Rectal smooth muscle tissue (tissue), 1 donor: ENCODE measurements at regions not wholly inside any gene's neighbourhood (a gene's known extent, or its start where the extent isn't known, plus 50 kb on each side); places are given as distances from the start of the nearest gene placed in this dataset.

ENCODE experiments used
- H3K27ac ChIP-seq: one replicate; pipeline ENCODE4 v1.7.0; 2013; ENCODE audit warnings: low read depth, low read length, inconsistent platforms
- H3K27me3 ChIP-seq: one replicate; pipeline ENCODE4 v1.7.0; 2013; ENCODE audit warnings: low read length; ENCODE audit not compliant: control insufficient read depth, insufficient read depth
- H3K36me3 ChIP-seq: one replicate; pipeline ENCODE4 v1.7.0; 2013; ENCODE audit warnings: low read length; ENCODE audit not compliant: control insufficient read depth, insufficient read depth
- H3K4me1 ChIP-seq: one replicate; pipeline ENCODE4 v1.7.0; 2013; ENCODE audit warnings: low read length; ENCODE audit not compliant: control insufficient read depth, insufficient read depth
- H3K4me3 ChIP-seq: one replicate; pipeline ENCODE4 v1.7.0; 2013; ENCODE audit warnings: low read length
- H3K9ac ChIP-seq: one replicate; pipeline ENCODE4 v1.7.0; 2013; ENCODE audit warnings: low read length

DNA sequence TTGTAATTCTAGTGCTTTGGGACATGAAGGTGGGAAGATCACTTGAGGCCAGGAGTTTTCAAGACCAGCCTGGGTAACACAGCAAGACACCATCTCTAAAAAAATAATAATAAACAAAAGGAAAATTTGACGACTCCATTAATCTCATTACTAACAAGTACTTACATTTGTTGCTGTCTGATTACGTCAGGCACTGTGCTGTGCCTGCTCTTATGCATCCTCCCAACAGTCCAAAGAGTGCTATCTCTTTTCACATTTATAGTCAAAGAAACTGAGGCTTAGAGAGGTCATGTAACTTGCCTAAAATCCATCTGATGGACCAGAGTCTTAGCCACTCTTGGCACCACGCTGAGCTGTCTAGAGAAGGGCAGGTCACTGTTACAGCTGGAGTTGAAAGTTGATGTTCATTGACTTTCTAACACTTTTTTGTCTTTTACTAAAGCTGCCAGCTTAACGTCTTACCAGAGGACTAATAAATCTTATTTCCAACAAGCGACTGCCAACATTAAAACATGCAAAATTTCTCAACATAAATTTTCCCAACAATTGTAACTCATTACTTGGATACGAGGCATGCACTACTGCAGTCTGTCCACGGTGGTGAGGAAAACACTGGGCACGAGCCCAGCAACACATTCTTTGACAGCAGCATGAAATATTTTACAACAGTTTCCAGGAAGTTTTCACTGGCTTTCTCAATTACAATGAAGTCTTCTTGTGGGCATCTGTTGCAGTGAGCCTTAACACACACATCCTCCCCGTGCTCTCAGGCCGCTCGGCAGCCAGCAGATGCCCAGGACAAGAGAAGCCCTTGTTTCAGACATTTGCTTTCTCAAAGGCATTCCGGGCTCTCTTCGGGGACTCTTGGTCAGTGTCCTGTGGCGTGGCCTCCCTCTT, 262.9 kb upstream of the PROX1 start:
- Histone ChIP-seq H3K36me3 (no peaks in the 10 kb centered on the region), H3K27ac (no peak overlapping the region), H3K4me3 (no peak overlapping the region), H3K27me3 (no peaks in the 10 kb centered on the region), H3K4me1 (peaks cover 3% of the 10 kb centered on the region), H3K9ac (no peak overlapping the region)

DNA sequence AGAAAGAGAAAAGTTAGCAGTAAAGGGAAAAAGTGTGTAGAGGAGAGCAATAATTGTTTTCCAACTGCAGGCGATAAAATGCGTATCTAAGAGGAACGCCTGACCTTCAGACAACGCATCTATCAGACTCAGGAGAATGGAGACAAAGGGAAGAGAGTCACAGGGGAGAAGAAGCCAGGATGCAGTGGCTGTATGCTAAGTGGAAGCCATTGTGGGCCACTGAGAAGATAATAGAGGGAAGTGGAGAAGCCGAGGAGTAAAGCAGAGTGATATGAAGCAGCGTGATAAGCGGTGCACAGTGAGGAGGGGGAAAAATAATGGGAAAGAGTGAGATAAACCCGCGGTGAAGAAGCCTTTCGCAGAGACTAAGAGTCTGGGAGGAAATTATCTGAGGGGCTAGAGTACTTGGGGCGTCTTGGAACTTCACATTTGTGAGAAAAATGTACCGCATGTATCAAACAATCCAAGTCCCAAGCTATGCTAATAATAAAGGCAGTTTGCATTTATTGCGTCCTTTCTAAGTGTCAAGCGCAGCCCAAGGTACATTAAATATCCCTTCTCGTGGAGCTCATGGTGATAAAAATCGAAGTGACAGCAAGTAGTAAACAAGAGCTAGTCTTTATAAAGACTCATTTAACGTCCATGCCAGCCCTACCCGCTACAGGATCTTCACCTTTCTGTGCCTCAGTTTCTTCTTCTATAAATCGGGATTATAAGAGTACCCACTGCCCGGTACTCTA, 259.8 kb upstream of the PROX1 start:
- no peak overlapping the region for H3K27ac ChIP-seq
- no peaks in the 10 kb centered on the region for H3K27me3 ChIP-seq
- H3K4me3 ChIP-seq, result no peak overlapping the region
- no peaks in the 10 kb centered on the region for H3K36me3 ChIP-seq
- peaks cover 3% of the 10 kb centered on the region for H3K4me1 ChIP-seq
- no peak overlapping the region for H3K9ac ChIP-seq

DNA sequence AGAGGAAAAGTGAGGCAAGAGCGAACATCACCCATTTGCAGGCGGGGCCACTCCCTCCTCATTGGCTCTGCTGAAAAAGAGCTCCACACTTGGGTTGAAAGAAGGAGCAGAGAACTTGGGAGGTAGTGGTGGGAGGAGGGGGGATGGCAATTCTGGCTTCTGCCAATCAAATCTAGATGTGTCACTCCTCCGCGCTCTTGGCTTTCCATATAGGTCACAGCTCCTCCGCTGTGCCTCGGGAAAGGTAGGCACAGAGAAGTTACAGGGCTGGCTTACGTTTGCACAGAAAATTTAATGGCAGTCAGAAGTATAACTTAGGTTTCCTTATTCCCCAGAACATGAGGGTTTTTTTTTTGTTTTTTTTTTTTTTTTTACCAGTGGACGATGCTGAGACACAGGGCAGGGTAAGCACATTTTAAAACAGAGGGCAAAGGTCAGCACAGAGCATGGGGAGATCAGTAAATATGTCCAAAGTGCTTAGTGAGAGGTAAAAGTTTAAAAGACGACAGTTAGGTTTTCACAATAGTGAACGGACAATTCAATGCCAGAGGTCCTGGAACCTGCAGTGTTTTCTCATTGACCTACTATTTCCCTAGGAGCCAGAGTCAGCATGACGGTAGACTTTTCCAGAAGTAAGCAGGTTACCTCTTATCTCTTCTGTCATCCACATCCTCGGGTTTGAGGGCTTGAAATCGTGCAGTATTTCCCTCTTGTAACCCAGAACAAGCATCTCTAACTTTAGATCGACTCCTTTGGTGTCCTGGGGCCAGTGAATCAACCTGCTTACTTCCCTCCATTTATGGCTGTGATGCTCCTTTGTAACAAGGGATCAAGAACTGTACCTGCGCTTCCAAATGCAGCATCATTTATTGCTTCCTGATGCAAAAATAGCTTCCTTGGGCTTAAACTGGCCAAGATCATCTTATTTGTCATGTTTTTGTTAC, 258.9 kb upstream of the PROX1 start:
- Histone ChIP-seq H3K27ac (no peak overlapping the region), H3K36me3 (no peaks in the 10 kb centered on the region), H3K4me1 (peaks cover 3% of the 10 kb centered on the region), H3K4me3 (no peak overlapping the region), H3K27me3 (no peaks in the 10 kb centered on the region), H3K9ac (no peak overlapping the region)

DNA sequence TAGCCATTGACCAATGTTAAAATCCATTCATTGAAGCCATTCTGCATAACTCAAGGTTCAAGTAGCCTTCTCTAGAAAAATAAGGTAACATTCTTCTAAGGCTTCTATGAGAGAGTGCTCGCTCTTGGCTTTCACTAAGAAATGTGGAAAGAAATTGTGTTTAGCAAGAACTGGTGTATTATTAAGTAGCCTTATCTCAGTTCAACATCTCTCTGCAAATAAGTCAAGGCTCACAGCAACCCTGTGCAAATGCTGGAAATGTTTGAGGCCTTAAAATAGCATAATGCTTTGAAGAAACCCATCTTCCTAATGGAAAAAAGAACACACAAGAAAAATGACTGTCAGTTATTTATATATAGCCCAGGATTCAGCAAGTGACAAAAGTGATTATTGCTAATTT, 254.1 kb upstream of the PROX1 start:
- H3K36me3 ChIP-seq, result no peaks in the 10 kb centered on the region

DNA sequence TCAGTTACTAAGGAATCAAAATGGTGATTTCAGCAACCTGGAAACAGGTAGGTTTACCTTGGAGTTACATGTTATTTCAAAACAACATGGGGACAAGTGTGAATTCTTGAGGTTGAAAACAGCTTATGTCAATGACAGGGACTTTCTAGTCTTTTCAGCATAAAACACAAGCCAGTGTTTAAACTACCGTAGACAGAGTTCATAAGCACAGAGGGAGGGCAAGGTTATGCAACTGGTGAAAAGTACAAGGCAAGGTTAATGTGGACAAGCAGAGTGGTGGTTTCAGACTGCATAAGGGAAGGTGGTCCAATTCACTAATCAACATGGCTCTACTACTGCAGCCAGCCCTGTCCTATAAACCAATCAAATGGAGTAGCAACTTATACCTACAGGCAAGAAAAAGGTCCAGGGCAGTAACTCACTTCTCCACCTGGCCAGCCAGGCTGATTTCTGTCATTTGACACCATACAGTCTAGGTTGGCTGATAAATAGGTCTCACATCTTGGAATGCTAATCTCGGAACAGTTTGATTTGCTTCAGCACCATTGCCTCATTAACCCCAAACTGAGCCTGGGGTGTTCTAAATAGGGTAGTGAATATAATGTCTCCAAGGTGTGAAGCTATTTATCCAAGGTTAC, 250.3 kb upstream of the PROX1 start:
- Histone ChIP-seq H3K4me3 (no peak overlapping the region), H3K27me3 (no peaks in the 10 kb centered on the region), H3K9ac (no peak overlapping the region), H3K4me1 (no peaks in the 10 kb centered on the region), H3K27ac (no peak overlapping the region), H3K36me3 (no peaks in the 10 kb centered on the region)

More for the DNA sequence above, 254.1 kb upstream of the PROX1 start:
- H3K9ac ChIP-seq, result no peak overlapping the region
- no peaks in the 10 kb centered on the region for H3K4me1 ChIP-seq
- H3K27ac ChIP-seq, result no peak overlapping the region
- no peak overlapping the region for H3K4me3 ChIP-seq
- H3K27me3 ChIP-seq, result no peaks in the 10 kb centered on the region

DNA sequence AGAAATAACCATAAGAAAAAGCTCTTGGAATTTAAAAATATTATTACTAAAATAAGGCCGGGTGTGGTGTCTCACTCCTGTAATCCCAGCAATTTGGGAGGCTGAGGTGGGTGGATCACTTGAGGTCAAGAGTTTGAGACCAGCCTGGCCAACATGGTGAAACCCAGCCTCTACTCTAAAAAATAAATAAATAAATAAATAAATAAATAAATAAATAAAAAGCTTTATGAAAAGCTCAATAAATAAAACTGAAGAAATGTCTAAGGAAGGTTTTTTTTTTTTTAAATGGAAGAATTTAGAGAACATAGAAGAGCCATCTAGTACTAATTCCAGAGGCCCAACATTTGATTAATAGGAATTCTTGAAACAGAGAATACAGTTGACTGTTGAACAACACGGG, 249.1 kb upstream of the PROX1 start:
- no peak overlapping the region for H3K27ac ChIP-seq
- no peak overlapping the region for H3K9ac ChIP-seq
- H3K4me3 ChIP-seq, result no peak overlapping the region
- no peaks in the 10 kb centered on the region for H3K27me3 ChIP-seq
- H3K4me1 ChIP-seq, result no peaks in the 10 kb centered on the region
- H3K36me3 ChIP-seq, result no peaks in the 10 kb centered on the region

DNA sequence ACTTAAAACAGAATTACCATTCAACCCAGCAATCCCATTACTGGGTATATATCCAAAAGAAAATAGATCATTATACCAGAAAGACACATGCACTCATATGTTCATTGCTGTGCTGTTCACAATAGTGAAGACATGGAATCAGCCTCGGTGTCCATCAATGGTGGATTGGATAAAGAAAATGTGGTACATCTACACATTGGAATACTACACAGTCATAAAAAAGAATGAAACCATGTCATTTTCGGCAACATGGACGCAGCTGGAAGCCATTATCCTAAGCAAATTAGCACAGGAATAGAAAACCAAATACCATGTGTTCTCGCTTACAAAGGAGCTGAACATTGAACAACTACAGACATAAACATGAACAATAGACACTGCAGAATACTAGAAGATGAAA, 244.8 kb upstream of the PROX1 start:
- H3K27ac ChIP-seq, result no peak overlapping the region
- no peak overlapping the region for H3K9ac ChIP-seq
- H3K36me3 ChIP-seq, result no peaks in the 10 kb centered on the region
- H3K4me3 ChIP-seq, result no peak overlapping the region
- H3K27me3 ChIP-seq, result no peaks in the 10 kb centered on the region
- no peaks in the 10 kb centered on the region for H3K4me1 ChIP-seq

DNA sequence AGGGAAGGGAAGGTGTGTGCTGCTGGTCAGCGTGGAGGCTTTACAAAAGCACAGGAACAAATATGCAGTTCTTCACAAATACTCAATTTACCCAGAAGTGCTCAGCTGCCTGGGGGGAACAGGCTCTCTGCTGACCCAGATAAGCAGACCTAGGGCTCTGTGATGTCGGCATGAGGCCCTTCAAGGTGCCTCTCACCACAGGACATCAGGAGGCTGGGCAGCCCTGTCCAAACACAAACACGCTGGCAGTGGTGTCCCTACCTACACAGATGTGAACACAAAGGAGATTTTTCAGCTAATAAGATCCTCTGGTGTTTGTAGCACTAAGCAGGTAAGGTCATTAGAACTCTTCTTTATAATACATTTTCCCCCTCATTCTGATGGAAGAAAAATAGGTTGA, 243.0 kb upstream of the PROX1 start:
- Histone ChIP-seq H3K9ac (no peak overlapping the region), H3K4me1 (no peaks in the 10 kb centered on the region), H3K27ac (no peak overlapping the region), H3K36me3 (no peaks in the 10 kb centered on the region), H3K27me3 (no peaks in the 10 kb centered on the region), H3K4me3 (no peak overlapping the region)

DNA sequence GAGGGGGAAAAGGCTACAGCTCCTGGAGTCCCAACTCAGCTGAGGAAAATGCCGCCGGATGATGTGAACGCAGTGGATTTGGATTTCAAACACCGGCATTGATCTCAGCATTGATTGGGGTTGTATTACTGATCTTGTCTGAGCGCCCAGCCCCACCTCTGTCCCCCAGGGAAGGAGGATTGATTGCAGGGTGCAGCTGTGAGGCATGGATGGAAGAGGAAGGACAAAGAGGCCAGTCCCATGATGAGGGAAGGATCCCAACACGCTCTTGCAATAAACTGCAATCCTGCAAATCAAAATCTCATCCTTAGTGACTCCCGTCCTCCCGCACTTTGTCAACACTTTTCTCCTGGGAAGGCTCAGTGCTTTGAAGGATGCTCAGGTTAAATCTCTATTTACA, 242.3 kb upstream of the PROX1 start:
- Histone ChIP-seq H3K36me3 (no peaks in the 10 kb centered on the region), H3K4me1 (no peaks in the 10 kb centered on the region), H3K27me3 (no peaks in the 10 kb centered on the region), H3K9ac (no peak overlapping the region), H3K27ac (no peak overlapping the region), H3K4me3 (no peak overlapping the region)

DNA sequence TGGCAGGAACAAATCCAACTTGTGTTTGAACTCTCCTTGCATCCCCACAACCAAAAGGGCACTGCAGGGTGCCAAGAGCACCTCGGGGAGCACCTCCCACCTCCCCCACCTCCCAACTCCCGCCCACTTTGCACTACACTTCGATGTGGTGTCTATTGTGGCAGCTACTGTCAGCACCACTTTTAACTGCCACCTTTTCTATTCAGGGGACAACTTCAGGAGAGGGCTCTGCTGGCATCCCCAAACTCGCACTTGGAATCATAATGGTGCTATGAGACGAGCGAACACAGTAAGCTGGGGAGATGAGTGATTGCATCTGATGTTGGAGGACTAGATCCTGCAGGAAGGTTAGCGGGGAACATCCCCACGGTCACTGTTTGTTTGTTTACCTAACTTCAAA, 238.2 kb upstream of the PROX1 start:
- H3K4me3 ChIP-seq, result no peak overlapping the region
- no peaks in the 10 kb centered on the region for H3K27me3 ChIP-seq
- no peak overlapping the region for H3K9ac ChIP-seq
- no peak overlapping the region for H3K27ac ChIP-seq
- no peaks in the 10 kb centered on the region for H3K4me1 ChIP-seq
- no peaks in the 10 kb centered on the region for H3K36me3 ChIP-seq

DNA sequence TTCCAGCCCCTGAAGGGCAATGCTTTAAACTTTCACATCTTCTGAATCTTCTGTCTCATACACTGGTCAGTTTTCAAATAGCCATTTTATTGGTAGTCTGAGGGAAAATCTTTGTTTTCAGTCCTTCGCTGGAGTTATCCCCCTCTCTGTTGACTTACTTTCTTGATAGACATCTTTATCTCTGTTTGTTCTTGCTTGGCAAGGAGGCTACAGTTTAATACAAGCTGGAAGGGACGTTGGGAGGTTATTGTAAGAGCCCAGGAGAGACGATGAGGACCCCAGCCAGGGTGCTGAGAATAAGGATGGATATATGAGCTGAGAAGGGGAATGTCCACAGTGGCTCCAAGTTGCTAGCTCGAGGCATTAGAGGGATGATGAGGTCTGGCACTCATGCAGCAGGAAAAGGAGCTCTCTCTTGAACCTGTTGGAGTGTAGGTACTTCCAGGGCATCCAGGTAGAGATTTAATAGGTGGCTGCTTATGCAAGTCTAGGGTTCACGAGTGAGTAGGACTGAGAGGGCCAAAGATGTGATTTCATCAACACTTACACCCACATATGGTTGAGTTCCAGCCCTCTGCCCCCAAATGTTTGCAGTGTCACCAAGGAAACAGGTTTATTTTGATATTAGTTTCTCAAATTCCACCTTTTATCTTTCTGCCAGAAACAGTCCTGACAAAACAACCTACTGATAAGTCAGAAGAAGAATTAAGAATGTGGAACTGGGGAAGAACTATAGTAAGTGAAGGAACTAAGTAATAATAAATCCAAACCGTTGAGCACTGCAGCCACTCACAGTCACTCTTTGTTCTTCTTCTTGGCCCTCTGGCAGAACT, 237.3 kb upstream of the PROX1 start:
- no peaks in the 10 kb centered on the region for H3K36me3 ChIP-seq
- no peak overlapping the region for H3K9ac ChIP-seq
- no peak overlapping the region for H3K27ac ChIP-seq
- no peak overlapping the region for H3K4me3 ChIP-seq
- no peaks in the 10 kb centered on the region for H3K4me1 ChIP-seq
- H3K27me3 ChIP-seq, result no peaks in the 10 kb centered on the region
